Myocyte (in vitro differentiated cells): ENCODE measurements at regions not wholly inside any gene's neighbourhood (a gene's known extent, or its start where the extent isn't known, plus 50 kb on each side); places are given as distances from the start of the nearest gene placed in this dataset.

ENCODE experiments used
- DNase-seq: peaks from one replicate; pipeline ENCODE4 v3.0.0-alpha.2; 2012; ENCODE audit warnings: low read depth

- no peak for DNase-seq
Measured at GRCh38 chr2:10183146-10183675, 60.7 kb downstream of the RRM2 start.

GRCh38 chr2:10184421-10184820 lies 61.9 kb downstream of the RRM2 start:
- DNase-seq: no peak

- peak; percentile 76 for DNase-seq
Measured at GRCh38 chr2:10185046-10185445, 62.5 kb downstream of the RRM2 start.

DNA sequence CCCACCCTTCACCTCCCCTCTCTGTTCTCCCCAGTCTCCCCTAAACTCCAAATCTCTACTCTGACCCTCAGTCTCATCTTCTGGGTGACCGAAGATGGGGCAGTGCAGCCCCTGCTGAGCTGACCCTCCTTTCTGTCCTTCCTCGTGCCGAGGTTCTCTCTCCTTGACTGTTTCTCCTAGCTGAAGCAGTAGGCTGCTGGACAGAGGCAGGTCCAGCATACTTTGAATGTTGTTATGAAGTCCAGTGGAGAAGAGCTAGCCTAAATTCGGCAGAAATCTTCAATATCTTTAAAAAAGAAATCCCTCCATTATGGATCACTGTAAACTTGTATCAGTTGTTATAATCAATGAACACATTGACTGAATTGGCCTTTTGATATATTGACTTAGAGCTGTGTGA lies 63.2 kb downstream of the RRM2 start:
- DNase-seq: no peak

GRCh38 chr2:10186868-10187535 lies 64.5 kb downstream of the RRM2 start:
- DNase-seq: no peak

- no peak for DNase-seq
Measured at GRCh38 chr2:10187661-10188060, 65.1 kb downstream of the RRM2 start.

DNA sequence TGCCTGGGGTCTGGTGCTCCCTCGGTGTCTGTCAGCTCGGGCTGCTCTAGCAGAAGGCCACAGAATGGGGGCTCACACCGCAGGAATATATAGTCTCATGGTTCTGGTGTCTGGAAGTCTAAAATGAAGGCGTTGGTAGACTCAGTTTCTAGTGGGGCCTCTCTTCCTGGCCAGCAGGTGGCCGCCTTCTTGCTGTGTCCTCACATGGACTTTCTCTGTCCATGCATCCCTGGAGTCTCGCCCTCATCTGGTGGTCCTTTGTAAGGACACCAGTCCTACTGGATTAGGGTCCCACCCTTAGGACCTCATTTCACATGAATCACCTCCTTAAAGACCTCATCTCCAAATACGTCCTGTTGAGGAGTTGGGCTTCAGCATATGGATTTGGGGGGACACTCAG lies 65.7 kb downstream of the RRM2 start:
- DNase-seq: peak; percentile 30

DNA sequence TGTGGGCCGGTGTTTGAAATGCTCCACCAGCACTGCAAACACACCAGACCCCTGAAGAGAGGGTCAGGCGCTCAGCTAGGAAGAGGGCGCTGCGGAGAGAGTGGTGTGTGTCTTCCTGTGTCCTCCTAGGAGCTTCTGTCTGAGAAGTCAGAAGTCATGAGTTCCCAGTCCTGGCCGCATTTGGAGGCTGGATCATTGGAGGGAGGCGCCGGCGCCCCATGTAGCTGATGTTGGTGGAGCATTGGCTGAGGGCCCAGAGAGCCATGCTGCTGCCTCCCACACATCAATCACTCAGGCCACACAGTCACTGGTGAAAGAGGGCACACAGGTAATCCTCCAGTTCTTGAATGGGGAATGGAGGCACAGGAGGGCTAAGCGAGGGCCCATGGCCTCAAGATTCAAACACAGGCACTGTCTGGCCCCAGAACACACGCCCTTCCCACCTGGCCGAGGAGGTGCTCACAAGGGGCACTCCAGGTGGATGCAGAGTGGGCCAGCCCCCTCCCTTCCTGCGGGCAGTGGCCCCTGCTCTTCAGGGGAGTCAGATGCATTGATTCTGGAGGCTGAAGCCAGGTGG lies 66.3 kb downstream of the RRM2 start:
- no peak for DNase-seq

- DNase-seq: no peak
Measured at GRCh38 chr2:10190255-10190654, 67.7 kb downstream of the RRM2 start.

DNA sequence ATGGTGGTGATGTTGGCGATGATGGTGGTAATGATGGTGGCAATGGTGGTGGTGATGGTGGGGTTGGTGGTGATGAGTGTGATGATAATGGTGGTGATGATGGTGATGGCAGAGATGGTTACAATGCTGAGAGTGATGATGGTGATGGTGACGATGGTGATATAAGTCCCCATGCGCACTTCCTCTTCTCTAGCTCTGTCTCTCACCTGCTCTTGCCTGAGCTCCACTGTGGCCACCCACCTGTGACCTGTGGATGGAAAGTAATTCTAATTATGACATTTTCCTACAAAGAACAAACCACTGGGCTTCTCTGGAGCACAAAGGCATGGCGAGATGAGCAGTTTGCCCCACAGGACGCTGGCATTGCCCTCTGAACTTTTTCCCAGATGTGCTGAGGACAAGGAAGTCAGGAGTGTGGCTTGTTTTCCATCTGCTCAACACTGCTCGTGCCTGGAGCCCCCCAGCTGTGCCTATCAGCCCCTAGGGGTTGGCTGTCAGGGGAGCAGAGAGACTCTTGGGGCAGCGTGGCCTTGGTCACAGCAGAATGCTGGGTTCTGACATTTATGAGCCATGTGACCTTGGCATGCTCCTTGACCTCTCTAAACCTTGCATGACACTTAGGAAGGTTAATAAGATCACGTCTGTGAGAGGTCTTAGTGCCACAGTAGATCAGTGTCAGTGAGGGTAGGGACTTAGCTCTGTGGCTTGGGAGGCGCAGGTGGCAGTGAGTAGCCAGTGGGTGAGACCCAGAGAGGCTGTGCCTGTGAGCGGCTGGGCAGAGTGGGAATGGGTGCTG lies 68.4 kb downstream of the RRM2 start:
- DNase-seq: no peak

DNA sequence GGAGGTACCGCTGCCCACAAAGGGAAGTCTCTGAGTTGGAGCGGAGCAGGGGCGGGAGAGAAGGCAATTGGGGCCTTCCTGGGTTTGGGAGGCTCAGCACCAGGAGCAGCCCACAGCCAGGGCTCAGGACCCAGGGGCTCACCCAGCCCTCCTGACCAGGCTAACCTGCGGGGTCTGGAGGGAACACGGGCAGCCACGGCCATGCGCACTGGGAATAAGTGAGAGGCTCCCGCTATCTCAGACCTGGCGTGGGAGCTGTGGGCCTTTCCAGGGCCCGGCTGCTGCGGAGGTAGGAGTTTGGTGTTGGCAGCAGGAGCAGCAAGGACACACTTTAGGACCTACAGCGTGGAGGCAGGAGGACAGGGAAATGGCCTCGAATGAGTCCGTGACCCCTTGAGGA lies 69.0 kb downstream of the RRM2 start:
- DNase-seq: no peak

GRCh38 chr2:10192392-10193015 lies 70.0 kb downstream of the RRM2 start:
- no peak for DNase-seq

- no peak for DNase-seq
Measured at GRCh38 chr2:10193276-10193795, 70.8 kb downstream of the RRM2 start.

GRCh38 chr2:10193851-10194820 lies 71.6 kb downstream of the RRM2 start:
- no peak for DNase-seq

DNA sequence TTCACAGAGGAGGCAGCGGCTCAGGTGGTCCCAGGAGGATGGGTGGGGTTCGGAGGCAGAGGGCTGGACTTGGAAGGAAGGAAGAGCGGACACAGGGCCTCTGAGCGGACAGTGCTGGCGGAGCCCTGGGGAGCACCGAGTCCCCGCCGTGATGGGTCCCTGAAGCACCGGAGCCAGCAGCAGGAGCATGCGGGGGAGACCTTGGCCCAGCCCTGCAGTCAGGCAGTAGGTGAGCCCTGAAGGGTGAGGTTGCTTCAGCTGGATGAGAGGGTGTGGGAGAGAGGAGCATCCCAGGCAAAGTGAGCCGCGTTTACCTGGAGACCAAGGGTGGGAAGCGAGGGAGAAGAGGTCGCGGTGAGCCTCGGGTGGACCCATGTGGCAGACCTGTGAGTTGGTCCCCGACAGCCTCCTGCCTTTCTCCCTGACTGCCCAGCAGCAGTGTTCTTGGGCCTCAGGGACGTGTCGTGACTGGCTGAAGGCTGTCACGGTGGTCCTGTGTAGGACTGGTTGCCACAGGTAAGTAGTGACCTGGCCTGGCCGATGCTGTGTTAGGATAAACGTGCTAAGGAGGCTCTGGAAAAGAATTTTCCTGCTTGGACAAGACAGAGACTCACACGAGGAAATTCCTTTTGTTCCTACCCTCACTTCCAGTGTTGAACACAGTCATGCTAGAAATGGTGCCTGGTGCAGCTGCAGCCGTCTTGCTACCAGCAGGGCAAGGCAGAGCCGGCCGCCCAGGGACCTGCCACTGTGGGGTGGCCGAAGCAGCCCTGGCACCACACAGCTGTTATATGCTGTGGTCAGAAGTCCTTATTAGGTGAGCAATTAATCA lies 73.0 kb downstream of the RRM2 start:
- DNase-seq: no peak

GRCh38 chr2:10196110-10196892 lies 73.8 kb downstream of the RRM2 start:
- DNase-seq: no peak

DNA sequence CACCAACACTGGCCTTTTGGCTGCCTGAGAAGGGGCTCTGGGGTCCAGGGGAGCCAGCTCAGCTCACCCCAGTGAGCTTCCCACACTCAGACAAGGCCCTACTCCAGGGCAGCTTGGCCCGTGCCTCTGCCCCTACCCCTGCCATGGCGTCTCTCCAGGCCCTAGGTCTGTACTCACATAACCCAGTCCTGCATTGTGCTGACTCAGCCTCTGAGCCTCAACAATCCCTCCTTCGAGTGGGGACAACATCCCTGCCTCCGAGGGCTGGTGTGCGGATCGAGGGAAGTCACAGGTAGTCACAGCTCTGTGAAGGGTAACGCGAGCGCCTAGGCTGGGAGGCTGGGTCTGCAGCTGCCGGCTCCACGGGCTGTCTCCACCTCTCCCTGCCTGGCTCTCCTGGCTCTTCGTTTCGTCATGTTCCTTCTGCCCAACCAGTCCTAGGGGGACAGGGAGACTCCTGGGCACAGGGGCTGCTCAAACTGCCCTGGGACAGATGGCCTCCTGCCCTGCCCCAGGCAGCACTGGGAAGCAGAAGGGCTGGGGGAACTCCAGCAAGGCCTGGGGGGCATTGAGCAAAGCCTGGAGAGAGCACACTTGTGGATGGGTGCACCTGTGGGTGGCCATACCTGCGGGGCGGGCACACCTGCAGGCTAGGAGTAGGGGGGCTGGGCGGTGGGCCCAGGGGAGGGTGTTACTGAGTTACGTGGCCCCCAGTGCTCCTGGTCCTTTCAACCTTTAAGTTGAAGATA lies 74.6 kb downstream of the RRM2 start:
- no peak for DNase-seq

DNA sequence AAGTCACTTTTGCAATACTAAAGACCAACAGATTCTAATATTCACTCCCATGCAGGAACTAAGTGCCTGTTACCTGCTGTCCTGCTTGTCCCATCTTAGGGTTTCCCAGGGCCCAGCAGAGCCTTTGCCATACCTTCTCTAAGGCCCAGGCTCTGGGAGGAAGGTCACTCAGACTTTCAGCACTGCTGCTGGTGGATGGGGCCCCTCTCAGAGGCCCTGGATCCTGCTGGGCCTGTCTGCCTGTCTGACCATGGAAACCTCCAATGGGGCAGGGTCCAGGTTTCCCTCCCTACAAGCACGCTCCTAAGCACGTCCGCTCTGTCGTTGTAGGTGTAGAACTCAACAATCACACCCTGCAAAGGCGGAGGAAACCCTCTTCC lies 75.1 kb downstream of the RRM2 start:
- no peak for DNase-seq
